ENCODE measurements at regions not wholly inside any gene's neighbourhood (a gene's known extent, or its start where the extent isn't known, plus 50 kb on each side); places are given as distances from the start of the nearest gene placed in this dataset.

GRCh38 chr3:34626699-34627098 is 828.3 kb downstream of the PDCD6IP start:
- no peak overlapping the region for H3K4me2 ChIP-seq
- no peak overlapping the region for H3K27ac ChIP-seq
- no peak overlapping the region for H3K4me3 ChIP-seq
- no peaks in the 10 kb centered on the region for H4K20me1 ChIP-seq (ENCODE audit: insufficient read depth)
- H3K9me3 ChIP-seq (ENCODE audit: insufficient read depth, low read depth) = no peaks in the 10 kb centered on the region
- H3K36me3 ChIP-seq (ENCODE audit: low read depth) = no peaks in the 10 kb centered on the region
- no TSS peak for BruUV-seq (replicated peaks)
- TF ChIP-seq EZH2 (IDR thresholded peaks at IDR 0.05; ENCODE audit: low read depth) = no peak
- TF ChIP-seq CTCF (conservative IDR thresholded peaks at IDR 0.05) = no peak
- ChIA-PET POLR2A (ENCODE audit: unreplicated experiment) (no interaction called here), CTCF (no interaction called here)
- intact Hi-C loops (cut with micrococcal nuclease; ENCODE audit: unreplicated experiment) = no loop called here
- no peak overlapping the region for H2AFZ ChIP-seq
- H3K4me1 ChIP-seq (replicated peaks; ENCODE audit: insufficient read depth) = no peaks in the 10 kb centered on the region
- no peaks in the 10 kb centered on the region for H3F3A ChIP-seq (ENCODE audit: insufficient read depth, low read depth)
- no peaks in the 10 kb centered on the region for H3K9me2 ChIP-seq (ENCODE audit: insufficient read depth)
- DNase-seq = no peak
- H3K27me3 ChIP-seq (ENCODE audit: insufficient read depth, low read depth) = no peaks in the 10 kb centered on the region
- no peaks in the 10 kb centered on the region for H3K79me2 ChIP-seq (ENCODE audit: low read depth)

- Histone ChIP-seq H3K4me3 (no peak overlapping the region), H3K36me3 (ENCODE audit: low read depth) (no peaks in the 10 kb centered on the region), H3K79me2 (ENCODE audit: low read depth) (no peaks in the 10 kb centered on the region), H3F3A (ENCODE audit: insufficient read depth, low read depth) (no peaks in the 10 kb centered on the region), H3K4me2 (no peak overlapping the region), H3K4me1 (replicated peaks; ENCODE audit: insufficient read depth) (no peaks in the 10 kb centered on the region), H3K27me3 (ENCODE audit: insufficient read depth, low read depth) (no peaks in the 10 kb centered on the region), H4K20me1 (ENCODE audit: insufficient read depth) (no peaks in the 10 kb centered on the region), H2AFZ (no peak overlapping the region), H3K9me3 (ENCODE audit: insufficient read depth, low read depth) (no peaks in the 10 kb centered on the region), H3K9me2 (ENCODE audit: insufficient read depth) (no peaks in the 10 kb centered on the region), H3K27ac (no peak overlapping the region)
- intact Hi-C loops (cut with micrococcal nuclease; ENCODE audit: unreplicated experiment) = no loop called here
- DNase-seq = no peak
- no peak for TF ChIP-seq CTCF (conservative IDR thresholded peaks at IDR 0.05)
- TF ChIP-seq EZH2 (IDR thresholded peaks at IDR 0.05; ENCODE audit: low read depth) = no peak
- ChIA-PET POLR2A (ENCODE audit: unreplicated experiment) (no interaction called here), CTCF (no interaction called here)
- BruUV-seq (replicated peaks) = no TSS peak
Measured at GRCh38 chr3:34634939-34635338, 836.5 kb downstream of the PDCD6IP start.

- Histone ChIP-seq H3K9me3 (ENCODE audit: insufficient read depth, low read depth) (no peaks in the 10 kb centered on the region), H3F3A (ENCODE audit: insufficient read depth, low read depth) (no peaks in the 10 kb centered on the region), H3K79me2 (ENCODE audit: low read depth) (no peaks in the 10 kb centered on the region), H3K4me1 (replicated peaks; ENCODE audit: insufficient read depth) (no peaks in the 10 kb centered on the region), H3K36me3 (ENCODE audit: low read depth) (no peaks in the 10 kb centered on the region), H3K27me3 (ENCODE audit: insufficient read depth, low read depth) (no peaks in the 10 kb centered on the region), H3K27ac (no peak overlapping the region), H3K9me2 (ENCODE audit: insufficient read depth) (no peaks in the 10 kb centered on the region), H3K4me2 (no peak overlapping the region), H3K4me3 (no peak overlapping the region), H4K20me1 (ENCODE audit: insufficient read depth) (no peaks in the 10 kb centered on the region), H2AFZ (no peak overlapping the region)
- BruUV-seq (replicated peaks) = no TSS peak
- DNase-seq = no peak
- intact Hi-C loops (cut with micrococcal nuclease; ENCODE audit: unreplicated experiment) = no loop called here
- POLR2A ChIA-PET (ENCODE audit: unreplicated experiment) = no interaction called here
- no peak for TF ChIP-seq EZH2 (IDR thresholded peaks at IDR 0.05; ENCODE audit: low read depth)
- no peak for TF ChIP-seq CTCF (conservative IDR thresholded peaks at IDR 0.05)
- CTCF ChIA-PET = no interaction called here
Measured at GRCh38 chr3:34635352-34635850, 837.0 kb downstream of the PDCD6IP start.
